IgD-negative memory B cell (primary cell): ENCODE measurements at regions not wholly inside any gene's neighbourhood (a gene's known extent, or its start where the extent isn't known, plus 50 kb on each side); places are given as distances from the start of the nearest gene placed in this dataset.
"Not testable (repeated sequence)": the region's sequence is repeated elsewhere in the genome, so short reads cannot be mapped to it uniquely, and the experiment has no call there.

ENCODE experiments used
- H3K27ac Mint-ChIP-seq, 3 donors: one replicate each; pipeline ENCODE4 v1.8.0; 2020 to 2022; ENCODE audit warnings: mild to moderate bottlenecking in 3 of 3, mixed read lengths in 3 of 3, moderate library complexity in 1 of 3
- H3K27me3 Mint-ChIP-seq: one replicate; pipeline ENCODE4 v1.8.0; 2021; ENCODE audit warnings: mixed read lengths
- H3K36me3 Mint-ChIP-seq: one replicate; pipeline ENCODE4 v1.8.0; 2020; ENCODE audit warnings: mild to moderate bottlenecking, mixed read lengths
- H3K4me1 Mint-ChIP-seq, 3 donors: one replicate each; pipeline ENCODE4 v1.8.0; 2020 to 2022; ENCODE audit warnings: mixed read lengths in 3 of 3, mild to moderate bottlenecking in 1 of 3
- H3K4me3 Mint-ChIP-seq, 4 donors: one replicate each; pipeline ENCODE4 v1.8.0; 2020 to 2022; ENCODE audit warnings: mild to moderate bottlenecking in 4 of 4, mixed read lengths in 4 of 4, moderate library complexity in 3 of 4
- H3K9me3 Mint-ChIP-seq, 3 donors: one replicate each; pipeline ENCODE4 v1.8.0; 2020 to 2021; ENCODE audit warnings: mixed read lengths in 3 of 3, mild to moderate bottlenecking in 1 of 3

- Mint-ChIP-seq H3K27ac (no peak overlapping the region), H3K9me3 (peaks cover 0 to 2% (median 0%) of the 10 kb centered on the region in 3 donors), H3K4me1 (peaks cover 0 to 2% (median 0%) of the 10 kb centered on the region in 3 donors), H3K27me3 (no peaks in the 10 kb centered on the region), H3K4me3 (no peak overlapping the region), H3K36me3 (no peaks in the 10 kb centered on the region)
Measured at GRCh38 chr3:24545887-24546286, 51.2 kb upstream of the THRB start.

- peaks cover 0 to 2% (median 0%) of the 10 kb centered on the region in 3 donors for H3K4me1 Mint-ChIP-seq
Measured at GRCh38 chr3:24548278-24548677, 53.6 kb upstream of the THRB start.

GRCh38 chr3:24550588-24550987 lies 55.9 kb upstream of the THRB start:
- H3K9me3 Mint-ChIP-seq: no peaks in the 10 kb centered on the region

More at GRCh38 chr3:24548278-24548677, 53.6 kb upstream of the THRB start:
- Mint-ChIP-seq H3K4me3 (no peak overlapping the region), H3K27me3 (peaks cover 3% of the 10 kb centered on the region), H3K9me3 (peaks cover 0 to 2% (median 0%) of the 10 kb centered on the region in 3 donors), H3K27ac (no peak overlapping the region), H3K36me3 (no peaks in the 10 kb centered on the region)

GRCh38 chr3:24551626-24552025 lies 57.0 kb upstream of the THRB start:
- H3K27me3 Mint-ChIP-seq: peaks cover 4% of the 10 kb centered on the region
- no peak overlapping the region for H3K4me3 Mint-ChIP-seq
- no peak overlapping the region for H3K27ac Mint-ChIP-seq
- H3K36me3 Mint-ChIP-seq: no peaks in the 10 kb centered on the region
- H3K9me3 Mint-ChIP-seq: no peaks in the 10 kb centered on the region
- peaks cover 0 to 2% (median 0%) of the 10 kb centered on the region in 3 donors for H3K4me1 Mint-ChIP-seq

More at GRCh38 chr3:24550588-24550987, 55.9 kb upstream of the THRB start:
- Mint-ChIP-seq H3K4me1 (peaks cover 0 to 2% (median 0%) of the 10 kb centered on the region in 3 donors), H3K36me3 (no peaks in the 10 kb centered on the region), H3K27ac (no peak overlapping the region), H3K27me3 (peaks cover 4% of the 10 kb centered on the region), H3K4me3 (no peak overlapping the region)

GRCh38 chr3:24562895-24563294 lies 68.2 kb upstream of the THRB start:
- peaks cover 3% of the 10 kb centered on the region for H3K36me3 Mint-ChIP-seq
- peaks cover 1 to 6% (median 3%) of the 10 kb centered on the region in 3 donors for H3K9me3 Mint-ChIP-seq
- no peak overlapping the region for H3K27ac Mint-ChIP-seq
- no peaks in the 10 kb centered on the region for H3K4me1 Mint-ChIP-seq
- H3K4me3 Mint-ChIP-seq: no peak overlapping the region
- H3K27me3 Mint-ChIP-seq: peaks cover 5% of the 10 kb centered on the region

- Mint-ChIP-seq H3K27ac (no peak overlapping the region), H3K4me3 (no peak overlapping the region)
Measured at GRCh38 chr3:24565053-24565452, 70.4 kb upstream of the THRB start.

GRCh38 chr3:24565656-24566055 lies 71.0 kb upstream of the THRB start:
- H3K4me3 Mint-ChIP-seq: no peak overlapping the region
- no peak overlapping the region for H3K27ac Mint-ChIP-seq
- peaks cover 1 to 8% (median 3%) of the 10 kb centered on the region in 3 donors for H3K9me3 Mint-ChIP-seq
- H3K4me1 Mint-ChIP-seq: no peaks in the 10 kb centered on the region
- H3K27me3 Mint-ChIP-seq: peaks cover 7% of the 10 kb centered on the region
- peaks cover 3% of the 10 kb centered on the region for H3K36me3 Mint-ChIP-seq

More at GRCh38 chr3:24565053-24565452, 70.4 kb upstream of the THRB start:
- Mint-ChIP-seq H3K36me3 (peaks cover 3% of the 10 kb centered on the region), H3K4me1 (no peaks in the 10 kb centered on the region), H3K9me3 (peaks cover 1 to 8% (median 3%) of the 10 kb centered on the region in 3 donors), H3K27me3 (peaks cover 7% of the 10 kb centered on the region)

GRCh38 chr3:24566927-24567326 lies 72.3 kb upstream of the THRB start:
- Mint-ChIP-seq H3K4me1 (no peaks in the 10 kb centered on the region), H3K9me3 (peaks cover 1 to 8% (median 7%) of the 10 kb centered on the region in 3 donors), H3K27me3 (peaks cover 6% of the 10 kb centered on the region), H3K4me3 (no peak overlapping the region), H3K36me3 (peaks cover 3% of the 10 kb centered on the region), H3K27ac (no peak overlapping the region)

GRCh38 chr3:24572409-24572808 lies 77.8 kb upstream of the THRB start:
- H3K9me3 Mint-ChIP-seq, H3K27me3 Mint-ChIP-seq, H3K36me3 Mint-ChIP-seq, H3K27ac Mint-ChIP-seq, H3K4me1 Mint-ChIP-seq, H3K4me3 Mint-ChIP-seq: not testable (repeated sequence)

- Mint-ChIP-seq H3K27ac (no peak overlapping the region), H3K4me1 (no peaks in the 10 kb centered on the region), H3K4me3 (no peak overlapping the region), H3K36me3 (no peaks in the 10 kb centered on the region), H3K9me3 (peaks cover 0 to 5% (median 4%) of the 10 kb centered on the region in 3 donors), H3K27me3 (peaks cover 2% of the 10 kb centered on the region)
Measured at GRCh38 chr3:24573576-24573975, 78.9 kb upstream of the THRB start.

GRCh38 chr3:24578324-24578723 lies 83.7 kb upstream of the THRB start:
- Mint-ChIP-seq H3K27me3 (no peaks in the 10 kb centered on the region), H3K9me3 (peaks cover 0 to 2% (median 0%) of the 10 kb centered on the region in 3 donors), H3K4me3 (no peak overlapping the region), H3K4me1 (no peaks in the 10 kb centered on the region), H3K36me3 (no peaks in the 10 kb centered on the region), H3K27ac (no peak overlapping the region)

GRCh38 chr3:24578951-24579421 lies 84.3 kb upstream of the THRB start:
- Mint-ChIP-seq H3K27ac (no peak overlapping the region), H3K9me3 (peaks cover 0 to 2% (median 0%) of the 10 kb centered on the region in 3 donors), H3K4me1 (no peaks in the 10 kb centered on the region), H3K36me3 (no peaks in the 10 kb centered on the region), H3K27me3 (peaks cover under 1% of the 10 kb centered on the region), H3K4me3 (no peak overlapping the region)

GRCh38 chr3:24582431-24583403 lies 88.1 kb upstream of the THRB start:
- H3K9me3 Mint-ChIP-seq: peaks cover 0 to 2% (median 0%) of the 10 kb centered on the region in 3 donors

GRCh38 chr3:24586920-24587319 lies 92.3 kb upstream of the THRB start:
- Mint-ChIP-seq H3K27ac (no peak overlapping the region), H3K27me3 (peaks cover 9% of the 10 kb centered on the region), H3K4me1 (no peaks in the 10 kb centered on the region), H3K9me3 (peaks cover 0 to 2% (median 0%) of the 10 kb centered on the region in 3 donors), H3K36me3 (no peaks in the 10 kb centered on the region), H3K4me3 (no peak overlapping the region)

More at GRCh38 chr3:24582431-24583403, 88.1 kb upstream of the THRB start:
- Mint-ChIP-seq H3K27me3 (peaks cover 3% of the 10 kb centered on the region), H3K4me1 (no peaks in the 10 kb centered on the region), H3K27ac (no peak overlapping the region), H3K36me3 (no peaks in the 10 kb centered on the region), H3K4me3 (no peak overlapping the region)

GRCh38 chr3:24588629-24589512 lies 94.2 kb upstream of the THRB start:
- Mint-ChIP-seq H3K9me3 (peaks cover 0 to 2% (median 0%) of the 10 kb centered on the region in 3 donors), H3K27ac (no peak overlapping the region), H3K4me1 (no peaks in the 10 kb centered on the region), H3K4me3 (no peak overlapping the region), H3K36me3 (no peaks in the 10 kb centered on the region), H3K27me3 (peaks cover 9% of the 10 kb centered on the region)
